HT-29 (cell line): ENCODE measurements at regions not wholly inside any gene's neighbourhood (a gene's known extent, or its start where the extent isn't known, plus 50 kb on each side); places are given as distances from the start of the nearest gene placed in this dataset.
"Not testable (repeated sequence)": the region's sequence is repeated elsewhere in the genome, so short reads cannot be mapped to it uniquely, and the experiment has no call there.

Experiments used
- DNase-seq: peaks from one replicate; pipeline ENCODE4 v3.0.0-alpha.2; 2015; ENCODE audit warnings: low spot score

GRCh38 chr5:90338712-90339372 is 70.7 kb downstream of the CETN3 start:
- DNase-seq, result no peak

- DNase-seq, result no peak
Measured at GRCh38 chr5:90337449-90338052, 72.0 kb downstream of the CETN3 start.

- no peak for DNase-seq
Measured at GRCh38 chr5:90336752-90337151, 72.8 kb downstream of the CETN3 start.

GRCh38 chr5:90334741-90335140 is 74.8 kb downstream of the CETN3 start:
- no peak for DNase-seq

GRCh38 chr5:90329911-90330310 is 79.6 kb downstream of the CETN3 start:
- DNase-seq, result no peak

- no peak for DNase-seq
Measured at GRCh38 chr5:90326995-90327394, 82.6 kb downstream of the CETN3 start.

GRCh38 chr5:90325093-90325492 is 84.5 kb downstream of the CETN3 start:
- DNase-seq, result no peak

GRCh38 chr5:90320348-90320747 is 89.2 kb downstream of the CETN3 start:
- not testable (repeated sequence) for DNase-seq

- DNase-seq, result no peak
Measured at GRCh38 chr5:90312027-90312426, 97.5 kb downstream of the CETN3 start.

GRCh38 chr5:90311401-90311800 is 98.2 kb downstream of the CETN3 start:
- DNase-seq, result no peak

GRCh38 chr5:90308787-90309585 is 100.6 kb downstream of the CETN3 start:
- DNase-seq, result peak; percentile 4

GRCh38 chr5:90307782-90308181 is 101.8 kb downstream of the CETN3 start:
- DNase-seq, result no peak

GRCh38 chr5:90307322-90307721 is 102.2 kb downstream of the CETN3 start:
- no peak for DNase-seq

- DNase-seq, result no peak
Measured at GRCh38 chr5:90306613-90307012, 102.9 kb downstream of the CETN3 start.

- DNase-seq, result no peak
Measured at GRCh38 chr5:90305041-90305720, 104.4 kb downstream of the CETN3 start.

GRCh38 chr5:90301248-90301647 is 108.3 kb downstream of the CETN3 start:
- DNase-seq, result no peak

- no peak for DNase-seq
Measured at GRCh38 chr5:90297045-90297764, 112.4 kb downstream of the CETN3 start.

GRCh38 chr5:90294604-90295003 is 115.0 kb downstream of the CETN3 start:
- DNase-seq, result peak; percentile 11

GRCh38 chr5:90293931-90294330 is 115.6 kb downstream of the CETN3 start:
- DNase-seq, result no peak

- no peak for DNase-seq
Measured at GRCh38 chr5:90290648-90291047, 118.9 kb downstream of the CETN3 start.

GRCh38 chr5:90289837-90290236 is 119.7 kb downstream of the CETN3 start:
- no peak for DNase-seq

GRCh38 chr5:90287036-90287435 is 122.5 kb downstream of the CETN3 start:
- no peak for DNase-seq
